ENCODE measurements at regions not wholly inside any gene's neighbourhood (a gene's known extent, or its start where the extent isn't known, plus 50 kb on each side); places are given as distances from the start of the nearest gene placed in this dataset.

DNA sequence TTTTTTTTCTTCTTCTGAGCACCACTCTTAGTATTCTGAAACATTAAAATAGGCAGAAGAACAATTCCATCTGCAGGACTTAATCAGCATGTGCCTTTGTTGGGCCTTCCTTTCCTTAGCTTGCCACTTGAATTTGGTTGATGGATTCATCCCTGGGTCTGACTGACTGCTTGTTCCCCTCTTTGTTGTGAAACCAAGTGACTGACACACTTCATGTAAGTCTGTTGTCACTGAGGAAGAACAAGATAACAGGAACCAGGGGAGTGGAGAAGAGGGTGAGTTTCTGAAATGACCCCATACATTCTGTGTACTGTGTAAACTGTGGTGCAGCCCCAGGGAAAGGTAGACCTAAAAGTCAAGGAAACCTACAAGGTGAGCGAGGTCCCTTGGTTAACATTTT is 188.7 kb upstream of the TBC1D5 start:
- DNase-seq (ENCODE audit: insufficient read length) (no peak), FAIRE-seq (no peak)
- TF ChIP-seq TAF1 (IDR thresholded peaks at IDR 0.05; ENCODE audit: borderline replicate concordance, low read depth, low read length) (no peak), POLR2A (IDR thresholded peaks at IDR 0.05; ENCODE audit: low read depth, low read length) (no peak), POLR2AphosphoS5 (IDR thresholded peaks at IDR 0.05; ENCODE audit: low read depth, low read length) (no peak)

DNA sequence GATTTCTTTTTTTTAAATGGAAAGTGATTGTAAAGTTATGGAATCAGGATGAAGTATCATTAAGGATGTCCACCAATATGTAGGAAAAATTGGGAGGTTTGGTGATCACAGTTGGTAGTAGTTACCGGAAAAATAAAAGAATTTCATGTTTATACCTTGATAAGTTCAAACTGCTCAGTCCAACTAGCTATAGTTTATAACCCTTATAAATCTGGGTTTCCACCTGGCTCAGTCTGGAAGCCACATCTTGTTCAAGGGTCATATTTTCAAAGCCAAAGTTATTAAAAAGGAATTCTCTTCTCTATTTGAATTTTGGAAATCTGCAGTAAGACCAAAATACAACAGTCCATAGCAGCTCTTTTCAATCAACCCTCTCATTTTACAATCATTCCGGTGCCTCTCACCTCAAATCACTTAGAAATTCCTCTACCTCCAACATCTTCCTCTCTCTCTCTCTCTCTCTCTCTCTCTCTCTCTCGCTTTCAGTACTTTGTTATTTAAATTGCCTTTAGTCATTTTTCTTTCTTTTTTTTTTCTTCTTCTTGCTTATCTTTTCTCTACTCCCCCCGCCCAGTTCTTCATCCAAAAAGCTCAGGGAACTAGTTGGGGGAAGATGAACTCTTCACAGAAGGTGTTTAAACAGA is 186.2 kb upstream of the TBC1D5 start:
- DNase-seq (ENCODE audit: insufficient read length) (no peak), FAIRE-seq (no peak)
- no peak for TF ChIP-seq TAF1 (IDR thresholded peaks at IDR 0.05; ENCODE audit: borderline replicate concordance, low read depth, low read length)
- no peak for TF ChIP-seq POLR2AphosphoS5 (IDR thresholded peaks at IDR 0.05; ENCODE audit: low read depth, low read length)
- no peak for TF ChIP-seq POLR2A (IDR thresholded peaks at IDR 0.05; ENCODE audit: low read depth, low read length)

DNA sequence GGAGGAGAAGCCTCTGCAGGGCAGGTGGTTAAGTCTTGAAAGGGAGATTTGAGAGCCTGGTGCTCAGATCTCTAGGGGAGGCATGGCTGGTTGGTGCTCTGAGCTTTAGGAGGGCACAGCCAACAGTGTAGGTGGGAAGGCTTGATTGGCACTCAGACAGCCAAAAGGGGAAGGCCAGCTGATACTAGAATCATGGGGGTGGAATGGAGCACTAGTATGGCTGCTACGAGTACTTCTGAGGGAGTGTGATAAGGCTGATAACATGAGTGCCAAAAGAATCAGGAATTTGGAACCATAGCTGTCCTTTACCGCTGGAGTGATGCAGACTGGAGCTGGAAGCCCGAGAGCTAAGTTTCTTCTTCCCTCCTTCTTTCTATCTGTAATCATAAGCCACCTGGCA is 184.6 kb upstream of the TBC1D5 start:
- TF ChIP-seq POLR2AphosphoS5 (IDR thresholded peaks at IDR 0.05; ENCODE audit: low read depth, low read length): no peak
- no peak for TF ChIP-seq POLR2A (IDR thresholded peaks at IDR 0.05; ENCODE audit: low read depth, low read length)
- TF ChIP-seq TAF1 (IDR thresholded peaks at IDR 0.05; ENCODE audit: borderline replicate concordance, low read depth, low read length): no peak
- DNase-seq (ENCODE audit: insufficient read length): no peak
- no peak for FAIRE-seq

DNA sequence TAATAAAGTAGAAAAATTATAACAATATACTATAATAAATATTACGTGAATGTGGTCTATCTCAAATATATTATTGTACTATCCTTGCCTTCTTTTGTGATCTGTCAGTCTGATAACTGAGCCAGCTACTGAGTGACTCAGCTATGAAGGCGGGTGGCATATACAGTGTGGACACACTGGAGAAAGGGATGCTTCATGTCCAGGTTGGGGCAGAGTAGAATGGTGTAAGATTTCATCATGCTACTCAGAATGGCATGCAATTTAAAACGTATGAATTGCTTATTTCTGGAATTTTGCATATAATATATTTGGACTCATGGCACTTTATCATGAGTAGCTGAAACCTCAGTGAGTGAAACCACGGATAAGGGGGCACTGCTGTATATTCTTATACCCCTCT is 172.9 kb upstream of the TBC1D5 start:
- no peak for FAIRE-seq
- DNase-seq (ENCODE audit: insufficient read length): no peak
- TF ChIP-seq POLR2AphosphoS5 (IDR thresholded peaks at IDR 0.05; ENCODE audit: low read depth, low read length) (no peak), POLR2A (IDR thresholded peaks at IDR 0.05; ENCODE audit: low read depth, low read length) (no peak), TAF1 (IDR thresholded peaks at IDR 0.05; ENCODE audit: borderline replicate concordance, low read depth, low read length) (no peak)

DNA sequence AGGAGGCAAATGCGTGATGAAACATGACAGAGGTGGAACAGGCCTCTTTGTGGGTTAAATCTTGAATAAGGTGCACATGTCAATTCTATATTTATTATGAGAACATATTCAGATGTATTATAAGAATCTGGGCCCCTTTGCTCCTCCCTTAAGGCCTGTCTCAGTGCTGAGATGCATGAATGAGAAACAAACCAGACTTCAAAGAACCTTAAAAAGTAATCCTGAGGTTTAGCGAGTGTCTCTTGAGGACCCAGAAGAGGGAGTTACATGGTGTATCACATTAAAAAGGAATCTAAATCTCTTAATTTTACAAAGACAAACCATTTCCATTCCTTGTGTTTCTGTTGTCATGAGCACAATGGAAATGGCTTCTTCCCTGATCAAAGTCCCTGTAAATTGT is 170.9 kb upstream of the TBC1D5 start:
- no peak for TF ChIP-seq POLR2A (IDR thresholded peaks at IDR 0.05; ENCODE audit: low read depth, low read length)
- no peak for TF ChIP-seq TAF1 (IDR thresholded peaks at IDR 0.05; ENCODE audit: borderline replicate concordance, low read depth, low read length)
- no peak for TF ChIP-seq POLR2AphosphoS5 (IDR thresholded peaks at IDR 0.05; ENCODE audit: low read depth, low read length)
- DNase-seq (ENCODE audit: insufficient read length) (no peak), FAIRE-seq (no peak)

DNA sequence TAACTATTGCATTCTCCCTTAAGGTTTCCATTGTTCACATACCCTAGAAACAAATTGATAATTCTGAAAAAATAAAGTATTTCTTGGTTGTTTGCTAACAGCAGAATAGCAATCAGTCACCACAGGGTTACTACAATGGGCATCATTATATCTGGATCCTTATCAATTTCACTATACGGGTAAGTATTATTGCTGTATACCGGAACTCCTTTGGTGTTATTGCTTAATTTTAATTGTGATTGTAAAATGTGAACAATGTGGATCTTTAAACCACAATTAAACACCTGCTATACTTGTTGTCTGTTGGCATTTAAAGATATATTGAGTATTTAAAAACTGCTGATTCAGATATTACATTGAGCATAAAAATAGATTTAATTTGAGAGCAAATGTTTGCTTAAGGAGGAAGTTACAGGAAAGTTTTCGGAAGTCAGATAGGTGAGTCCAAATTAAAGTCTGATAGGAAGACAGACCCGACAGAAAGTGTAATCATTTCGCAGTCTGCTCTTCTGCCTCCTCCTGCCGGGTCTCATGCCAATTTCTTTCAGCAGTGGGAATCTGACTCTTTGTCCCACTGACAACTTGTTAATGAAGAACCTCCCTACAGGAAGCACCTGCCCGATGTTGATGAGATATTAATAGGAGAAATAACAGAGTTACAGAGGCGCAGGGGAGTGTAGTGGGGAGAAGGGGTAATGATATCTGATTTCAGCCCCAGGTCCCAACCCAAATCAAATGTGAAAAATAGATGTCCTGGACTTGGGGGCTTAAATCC is 169.7 kb upstream of the TBC1D5 start:
- no peak for DNase-seq (ENCODE audit: insufficient read length)
- FAIRE-seq: no peak
- TF ChIP-seq POLR2AphosphoS5 (IDR thresholded peaks at IDR 0.05; ENCODE audit: low read depth, low read length): no peak
- no peak for TF ChIP-seq TAF1 (IDR thresholded peaks at IDR 0.05; ENCODE audit: borderline replicate concordance, low read depth, low read length)
- no peak for TF ChIP-seq POLR2A (IDR thresholded peaks at IDR 0.05; ENCODE audit: low read depth, low read length)

DNA sequence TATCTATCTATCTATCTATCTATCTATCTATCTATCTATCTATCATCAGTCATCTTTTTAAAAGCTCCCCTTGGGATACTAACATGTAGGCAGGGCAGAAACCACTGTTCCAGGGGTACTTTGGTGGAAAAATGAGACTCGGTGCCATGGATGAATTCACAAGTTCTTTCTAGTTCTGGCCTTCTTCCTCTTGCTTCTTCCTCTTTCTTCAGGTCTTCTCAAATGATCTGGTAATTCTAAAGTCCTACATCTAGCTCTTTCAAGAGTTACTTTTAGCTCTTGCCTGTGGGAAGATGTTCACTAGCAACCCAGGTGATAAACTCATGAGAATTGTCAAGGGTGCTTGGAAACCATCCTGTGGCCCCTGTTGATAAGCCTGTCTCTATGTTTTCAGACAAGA is 168.5 kb upstream of the TBC1D5 start:
- DNase-seq (ENCODE audit: insufficient read length) (no peak), FAIRE-seq (no peak)
- TF ChIP-seq POLR2AphosphoS5 (IDR thresholded peaks at IDR 0.05; ENCODE audit: low read depth, low read length): no peak
- no peak for TF ChIP-seq TAF1 (IDR thresholded peaks at IDR 0.05; ENCODE audit: borderline replicate concordance, low read depth, low read length)
- no peak for TF ChIP-seq POLR2A (IDR thresholded peaks at IDR 0.05; ENCODE audit: low read depth, low read length)

DNA sequence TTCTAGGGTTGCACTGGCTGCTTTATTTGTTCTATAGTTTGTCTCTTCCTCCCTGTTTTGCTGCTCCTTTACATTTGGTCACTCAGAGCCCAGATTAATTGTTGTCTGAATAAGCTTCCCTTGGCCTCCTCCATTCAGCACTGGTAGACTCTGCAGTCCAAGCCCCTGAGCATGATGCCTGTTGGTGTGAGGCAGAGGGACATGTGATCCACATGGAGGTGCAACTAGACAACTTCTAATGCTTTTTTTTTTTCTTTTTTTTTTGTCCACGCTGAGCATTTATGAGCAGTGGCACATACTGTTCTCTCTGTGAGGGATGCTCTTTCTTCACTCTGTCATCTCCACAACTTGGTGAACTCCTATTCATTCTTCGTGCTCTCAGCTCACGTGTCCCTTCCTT is 167.3 kb upstream of the TBC1D5 start:
- FAIRE-seq: no peak
- TF ChIP-seq POLR2AphosphoS5 (IDR thresholded peaks at IDR 0.05; ENCODE audit: low read depth, low read length) (no peak), TAF1 (IDR thresholded peaks at IDR 0.05; ENCODE audit: borderline replicate concordance, low read depth, low read length) (no peak)

DNA sequence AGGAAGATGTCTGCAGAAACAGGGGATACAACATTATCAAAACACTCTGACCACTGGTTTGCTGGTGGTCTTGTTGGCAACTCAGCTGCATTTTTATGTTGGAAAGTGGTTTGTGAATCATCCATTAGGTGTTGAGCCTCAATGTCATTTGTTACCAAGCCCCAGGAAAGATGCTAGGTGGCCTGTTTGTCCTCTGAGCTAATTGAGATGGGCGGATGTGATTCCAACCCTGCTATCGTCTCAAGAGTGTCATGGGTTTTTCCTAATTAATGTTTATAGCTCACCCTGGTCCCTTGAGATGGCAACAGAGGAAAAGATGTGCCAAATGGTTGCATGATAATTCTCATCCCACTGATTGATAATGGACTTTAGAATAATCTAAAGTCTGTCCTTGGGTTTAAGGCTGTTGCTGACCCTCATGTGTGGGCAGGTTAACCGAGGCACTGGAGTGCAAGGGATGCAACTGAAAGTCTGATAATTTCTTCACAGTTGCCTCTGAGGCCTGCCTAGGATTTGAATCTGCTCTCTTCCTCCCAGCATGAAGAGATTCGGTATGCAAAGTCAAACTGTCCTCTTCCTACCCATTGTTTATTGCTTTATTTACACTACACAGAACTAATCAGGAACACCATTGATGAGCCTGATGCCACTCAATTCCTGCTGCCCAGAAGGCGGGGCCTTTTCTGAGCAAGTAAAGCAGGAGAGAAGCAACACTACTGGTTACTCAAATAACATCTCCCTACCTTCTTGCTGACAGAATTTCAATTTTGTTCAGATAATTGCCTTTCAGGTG is 166.2 kb upstream of the TBC1D5 start:
- TF ChIP-seq POLR2AphosphoS5 (IDR thresholded peaks at IDR 0.05; ENCODE audit: low read depth, low read length) (no peak), TAF1 (IDR thresholded peaks at IDR 0.05; ENCODE audit: borderline replicate concordance, low read depth, low read length) (no peak), POLR2A (IDR thresholded peaks at IDR 0.05; ENCODE audit: low read depth, low read length) (no peak)
- FAIRE-seq: no peak
- DNase-seq (ENCODE audit: insufficient read length): no peak

More for the DNA sequence above, 167.3 kb upstream of the TBC1D5 start:
- no peak for DNase-seq (ENCODE audit: insufficient read length)

DNA sequence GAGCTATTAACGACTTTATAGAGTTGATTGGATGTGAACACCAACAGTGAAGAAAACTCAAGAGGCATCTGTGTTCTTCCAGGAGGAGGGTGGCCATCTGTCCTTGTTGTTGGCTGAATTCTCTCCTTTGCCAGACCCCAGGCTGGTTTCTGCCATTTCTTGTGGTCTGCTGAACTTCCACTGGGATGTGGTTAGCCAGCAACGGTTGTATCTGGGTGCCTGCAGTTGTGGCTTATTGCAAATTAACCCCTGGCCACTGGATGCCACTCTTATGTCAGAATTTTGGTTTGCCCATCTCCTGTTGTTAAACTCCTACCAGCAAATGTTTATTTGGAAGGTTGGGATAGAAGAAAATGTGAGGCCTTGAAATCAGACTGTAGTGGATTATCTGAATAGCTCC is 163.6 kb upstream of the TBC1D5 start:
- TF ChIP-seq POLR2AphosphoS5 (IDR thresholded peaks at IDR 0.05; ENCODE audit: low read depth, low read length) (no peak), TAF1 (IDR thresholded peaks at IDR 0.05; ENCODE audit: borderline replicate concordance, low read depth, low read length) (no peak), POLR2A (IDR thresholded peaks at IDR 0.05; ENCODE audit: low read depth, low read length) (no peak)
- FAIRE-seq (no peak), DNase-seq (ENCODE audit: insufficient read length) (no peak)

DNA sequence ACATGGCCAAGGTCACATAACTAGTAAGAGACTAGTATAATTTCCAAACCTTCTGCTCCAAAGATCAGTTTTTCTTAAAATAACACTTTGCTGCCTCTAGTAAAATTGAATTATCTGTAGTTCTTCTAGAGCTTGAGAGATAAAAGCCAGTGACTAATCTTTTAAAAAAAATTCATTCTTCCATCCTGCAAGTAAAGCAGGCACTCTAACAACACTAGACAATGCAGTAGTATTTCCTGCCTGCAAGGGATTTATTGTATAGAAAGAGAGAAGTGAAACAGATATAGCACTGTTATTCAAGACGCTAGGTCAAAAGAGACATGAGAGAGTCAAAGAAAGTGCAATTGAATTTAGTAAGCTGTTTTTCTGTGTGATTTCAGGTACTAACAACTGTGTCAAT is 159.5 kb upstream of the TBC1D5 start:
- no peak for TF ChIP-seq POLR2AphosphoS5 (IDR thresholded peaks at IDR 0.05; ENCODE audit: low read depth, low read length)
- no peak for TF ChIP-seq TAF1 (IDR thresholded peaks at IDR 0.05; ENCODE audit: borderline replicate concordance, low read depth, low read length)
- TF ChIP-seq POLR2A (IDR thresholded peaks at IDR 0.05; ENCODE audit: low read depth, low read length): no peak
- DNase-seq (ENCODE audit: insufficient read length) (no peak), FAIRE-seq (no peak)

Data from GM12892 (cell line).